AG04449 (cell line): ENCODE measurements at regions not wholly inside any gene's neighbourhood (a gene's known extent, or its start where the extent isn't known, plus 50 kb on each side); places are given as distances from the start of the nearest gene placed in this dataset.

ENCODE experiments used
- CTCF ChIA-PET: fragments of 350-600 bp; formaldehyde crosslinking; extraction: SDS; loops from one replicate; lab custom pipeline; 2021; ENCODE audit warnings: antibody characterized with exemption; lab: Yijun Ruan, JAX
- POLR2A ChIA-PET: fragments of 400-600, 350-600 bp; formaldehyde crosslinking; extraction: SDS; loops from one replicate; lab custom pipeline; 2020; ENCODE audit warnings: antibody characterized with exemption, inconsistent platforms; lab: Yijun Ruan, JAX
- DNase-seq: peaks from one replicate; pipeline ENCODE4 v3.0.0-alpha.2; 2010; ENCODE audit warnings: low read depth, low spot score
- H3K4me3 ChIP-seq: 2 replicates; pipeline ENCODE4 v1.5.1; 2011; ENCODE audit warnings: low read depth, mild to moderate bottlenecking, control low read depth, low read length
- CTCF ChIP-seq: IDR thresholded peaks from one replicate; pipeline ENCODE4 v1.5.1; 2011; ENCODE audit warnings: mild to moderate bottlenecking, moderate library complexity, low read length, control low read depth, inconsistent platforms; ENCODE audit not compliant: insufficient read depth; ENCODE audit errors: missing control alignments

GRCh38 chr9:29701559-29701958, 2128.3 kb upstream of the C9orf72 start:
- TF ChIP-seq CTCF, result no peak
- DNase-seq, result no peak
- no peak overlapping the region for H3K4me3 ChIP-seq
- ChIA-PET CTCF (no interaction called here), POLR2A (no interaction called here)

- no peak overlapping the region for H3K4me3 ChIP-seq
- POLR2A ChIA-PET, result no interaction called here
- CTCF ChIA-PET, result no interaction called here
- no peak for TF ChIP-seq CTCF
- no peak for DNase-seq
Measured at GRCh38 chr9:29701971-29702370, 2128.7 kb upstream of the C9orf72 start.

- H3K4me3 ChIP-seq, result no peak overlapping the region
- ChIA-PET POLR2A (no interaction called here), CTCF (interaction anchor here (1.1 kb wide), 1 partner anchor 8 kb away, joined by 3 read pairs; no protein-coding TSS in a partner anchor)
- DNase-seq, result no peak
- no peak for TF ChIP-seq CTCF
Measured at GRCh38 chr9:29714860-29715259, 2141.6 kb upstream of the C9orf72 start.

GRCh38 chr9:29717631-29718030, 2144.3 kb upstream of the C9orf72 start:
- ChIA-PET POLR2A (no interaction called here), CTCF (no interaction called here)
- H3K4me3 ChIP-seq, result no peak overlapping the region
- TF ChIP-seq CTCF, result no peak
- DNase-seq, result no peak

GRCh38 chr9:29730163-29730562, 2156.9 kb upstream of the C9orf72 start:
- POLR2A ChIA-PET, result no interaction called here
- CTCF ChIA-PET, result no interaction called here
- no peak for DNase-seq
- TF ChIP-seq CTCF, result no peak
- H3K4me3 ChIP-seq, result no peak overlapping the region

- POLR2A ChIA-PET, result no interaction called here
- H3K4me3 ChIP-seq, result no peak overlapping the region
- CTCF ChIA-PET, result no interaction called here
- TF ChIP-seq CTCF, result no peak
- no peak for DNase-seq
Measured at GRCh38 chr9:29740518-29740917, 2167.2 kb upstream of the C9orf72 start.
